OCI-LY3 (cell line): ENCODE measurements at regions not wholly inside any gene's neighbourhood (a gene's known extent, or its start where the extent isn't known, plus 50 kb on each side); places are given as distances from the start of the nearest gene placed in this dataset.

Experiments used
- H2AFZ ChIP-seq: fragments of 200-600, 300-600 bp; shearing (Covaris generic); 2 replicates; pipeline ENCODE4 v1.6.0; 2014; ENCODE audit warnings: antibody characterized with exemption, low read depth, low read length
- H3K27ac ChIP-seq: fragments of 200-600, 300-600 bp; sonication (generic); 2 replicates; pipeline ENCODE4 v1.5.1; 2014; ENCODE audit warnings: mild to moderate bottlenecking, low read length, moderate library complexity, mixed read lengths
- H3K27me3 ChIP-seq: fragments of 200-600, 300-600 bp; sonication (generic); 2 replicates; pipeline ENCODE4 v1.6.1; 2014; ENCODE audit warnings: low read depth, low read length, mixed read lengths
- H3K36me3 ChIP-seq: fragments of 200-600, 300-600 bp; sonication (generic); replicated peaks from 2 replicates; pipeline ENCODE3; 2014; ENCODE audit warnings: low read depth, low read length, mixed read lengths
- H3K4me1 ChIP-seq: fragments of 300-600, 200-600 bp; sonication (generic); 2 replicates; pipeline ENCODE4 v1.6.1; 2014; ENCODE audit warnings: low read length, mixed read lengths
- H3K4me2 ChIP-seq: fragments of 200-600, 300-600 bp; sonication (generic); 2 replicates; pipeline ENCODE4 v1.6.1; 2014; ENCODE audit warnings: low read length, mixed read lengths
- H3K4me3 ChIP-seq: fragments of 300-600, 200-600 bp; sonication (generic); 2 replicates; pipeline ENCODE4 v1.5.1; 2014; ENCODE audit warnings: antibody characterized with exemption, mild to moderate bottlenecking, low read length, moderate library complexity
- H3K79me2 ChIP-seq: fragments of 300-600, 200-600 bp; shearing (Covaris generic); 2 replicates; pipeline ENCODE4 v1.6.1; 2014; ENCODE audit warnings: mild to moderate bottlenecking, low read length, mixed read lengths
- H3K9ac ChIP-seq: fragments of 300-600, 200-600 bp; shearing (Covaris generic); 2 replicates; pipeline ENCODE4 v1.6.0; 2014; ENCODE audit warnings: mild to moderate bottlenecking, low read length, moderate library complexity
- H3K9me3 ChIP-seq: fragments of 200-600, 300-600 bp; shearing (Covaris generic); 2 replicates; pipeline ENCODE4 v1.6.1; 2014; ENCODE audit warnings: low read length, mixed read lengths; ENCODE audit not compliant: insufficient read depth
- H4K20me1 ChIP-seq: fragments of 200-600, 300-600 bp; sonication (generic); 2 replicates; pipeline ENCODE4 v1.6.1; 2016; ENCODE audit warnings: low read length, mixed read lengths; ENCODE audit not compliant: insufficient read depth
- EZH2phosphoT487 ChIP-seq: fragments of 200-600 bp; shearing (Covaris generic); IDR thresholded peaks from 2 replicates; pipeline ENCODE4 v1.6.1; 2018; ENCODE audit warnings: antibody characterized with exemption, mixed run types, low read depth
- TF ChIP-seq, protein P1 (sequence below): fragments of 200-600, 300-600 bp; sonication (generic); IDR thresholded peaks from 2 replicates; pipeline ENCODE4 v1.5.1; 2014; ENCODE audit warnings: antibody characterized with exemption, low read length, low read depth

DNA sequence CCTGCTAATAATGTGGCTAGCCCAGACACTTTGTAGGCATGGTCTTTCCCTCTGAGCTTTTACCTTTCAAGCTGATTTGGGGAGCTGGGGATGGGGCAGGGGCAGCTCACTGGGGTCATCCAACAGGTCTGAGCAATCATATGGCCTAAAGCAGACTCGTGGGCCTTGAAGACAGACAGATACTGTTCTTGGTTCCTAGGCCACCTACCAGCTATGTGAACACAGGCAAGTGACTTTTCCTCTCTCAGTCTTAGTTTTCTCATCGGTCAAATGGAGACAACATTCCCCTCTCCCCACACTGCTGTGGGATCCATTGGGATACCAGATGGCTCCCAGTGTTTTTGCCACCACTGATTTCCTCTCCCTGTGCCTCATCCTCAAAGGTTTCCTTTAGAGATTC, 181.8 kb downstream of the RRAGC start:
- H3K4me1 ChIP-seq, result no peaks in the 10 kb centered on the region
- H2AFZ ChIP-seq, result no peak overlapping the region
- no peaks in the 10 kb centered on the region for H3K27me3 ChIP-seq
- H3K36me3 ChIP-seq, result no peaks in the 10 kb centered on the region
- H4K20me1 ChIP-seq, result no peaks in the 10 kb centered on the region
- no peaks in the 10 kb centered on the region for H3K79me2 ChIP-seq
- H3K9ac ChIP-seq, result no peak overlapping the region
- no peak overlapping the region for H3K4me3 ChIP-seq
- H3K27ac ChIP-seq, result no peak overlapping the region
- TF ChIP-seq, protein P1, sequence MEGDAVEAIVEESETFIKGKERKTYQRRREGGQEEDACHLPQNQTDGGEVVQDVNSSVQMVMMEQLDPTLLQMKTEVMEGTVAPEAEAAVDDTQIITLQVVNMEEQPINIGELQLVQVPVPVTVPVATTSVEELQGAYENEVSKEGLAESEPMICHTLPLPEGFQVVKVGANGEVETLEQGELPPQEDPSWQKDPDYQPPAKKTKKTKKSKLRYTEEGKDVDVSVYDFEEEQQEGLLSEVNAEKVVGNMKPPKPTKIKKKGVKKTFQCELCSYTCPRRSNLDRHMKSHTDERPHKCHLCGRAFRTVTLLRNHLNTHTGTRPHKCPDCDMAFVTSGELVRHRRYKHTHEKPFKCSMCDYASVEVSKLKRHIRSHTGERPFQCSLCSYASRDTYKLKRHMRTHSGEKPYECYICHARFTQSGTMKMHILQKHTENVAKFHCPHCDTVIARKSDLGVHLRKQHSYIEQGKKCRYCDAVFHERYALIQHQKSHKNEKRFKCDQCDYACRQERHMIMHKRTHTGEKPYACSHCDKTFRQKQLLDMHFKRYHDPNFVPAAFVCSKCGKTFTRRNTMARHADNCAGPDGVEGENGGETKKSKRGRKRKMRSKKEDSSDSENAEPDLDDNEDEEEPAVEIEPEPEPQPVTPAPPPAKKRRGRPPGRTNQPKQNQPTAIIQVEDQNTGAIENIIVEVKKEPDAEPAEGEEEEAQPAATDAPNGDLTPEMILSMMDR, result no peak
- TF ChIP-seq EZH2phosphoT487, result no peak
- no peaks in the 10 kb centered on the region for H3K9me3 ChIP-seq
- H3K4me2 ChIP-seq, result no peak overlapping the region

DNA sequence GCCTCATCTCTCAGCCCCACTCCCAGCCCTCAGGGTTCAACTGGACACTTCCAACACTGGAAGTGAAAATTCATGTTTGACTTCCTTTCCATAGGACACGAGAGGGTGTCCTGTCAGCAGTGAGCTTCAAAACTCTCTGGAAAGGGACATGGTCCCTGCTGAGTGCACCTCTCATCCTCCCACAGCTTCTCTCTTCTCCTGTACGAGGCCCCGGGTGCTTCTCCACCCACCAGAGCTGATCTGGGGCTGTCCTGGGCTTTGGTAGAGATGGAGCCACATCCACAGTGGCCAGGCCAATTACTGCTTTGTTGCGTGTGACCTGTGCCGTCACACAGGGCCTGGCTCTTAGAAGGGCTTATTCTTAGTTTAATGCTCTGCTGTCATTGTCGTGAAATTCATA, 182.3 kb downstream of the RRAGC start:
- no peaks in the 10 kb centered on the region for H3K27me3 ChIP-seq
- no peak overlapping the region for H3K27ac ChIP-seq
- H4K20me1 ChIP-seq, result no peaks in the 10 kb centered on the region
- no peak overlapping the region for H3K9ac ChIP-seq
- H3K79me2 ChIP-seq, result no peaks in the 10 kb centered on the region
- no peak overlapping the region for H3K4me2 ChIP-seq
- H2AFZ ChIP-seq, result no peak overlapping the region
- H3K4me3 ChIP-seq, result no peak overlapping the region
- no peaks in the 10 kb centered on the region for H3K9me3 ChIP-seq
- no peak for TF ChIP-seq EZH2phosphoT487
- TF ChIP-seq, protein P1, result no peak
- no peaks in the 10 kb centered on the region for H3K4me1 ChIP-seq
- H3K36me3 ChIP-seq, result no peaks in the 10 kb centered on the region

DNA sequence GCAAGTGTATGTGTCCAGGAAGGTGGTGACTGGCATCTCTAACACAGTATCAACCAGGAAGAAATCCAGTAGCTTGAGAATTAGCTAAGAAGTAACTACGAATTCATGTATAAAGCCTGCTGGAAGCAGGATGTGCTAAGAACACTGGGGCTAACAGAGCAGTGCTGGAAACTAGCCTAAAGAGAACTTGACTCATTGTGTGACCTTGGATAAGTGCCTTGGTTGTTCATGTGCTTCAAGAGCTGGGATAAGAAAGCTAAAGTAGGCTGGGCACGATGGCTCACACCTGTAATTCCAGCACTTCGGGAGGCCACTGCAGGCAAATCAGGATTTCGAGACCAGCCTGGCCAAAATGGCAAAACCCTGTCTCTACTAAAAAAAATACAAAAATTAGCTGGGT, 186.9 kb downstream of the RRAGC start:
- H4K20me1 ChIP-seq, result no peaks in the 10 kb centered on the region
- H2AFZ ChIP-seq, result no peak overlapping the region
- H3K4me1 ChIP-seq, result no peaks in the 10 kb centered on the region
- H3K9me3 ChIP-seq, result no peaks in the 10 kb centered on the region
- TF ChIP-seq, protein P1, result no peak
- no peak for TF ChIP-seq EZH2phosphoT487
- H3K36me3 ChIP-seq, result no peaks in the 10 kb centered on the region
- no peak overlapping the region for H3K9ac ChIP-seq
- H3K27ac ChIP-seq, result no peak overlapping the region
- H3K4me3 ChIP-seq, result no peak overlapping the region
- H3K79me2 ChIP-seq, result no peaks in the 10 kb centered on the region
- no peak overlapping the region for H3K4me2 ChIP-seq
- peaks cover 21% of the 10 kb centered on the region; the same call in 1 of the 2 replicates for H3K27me3 ChIP-seq

DNA sequence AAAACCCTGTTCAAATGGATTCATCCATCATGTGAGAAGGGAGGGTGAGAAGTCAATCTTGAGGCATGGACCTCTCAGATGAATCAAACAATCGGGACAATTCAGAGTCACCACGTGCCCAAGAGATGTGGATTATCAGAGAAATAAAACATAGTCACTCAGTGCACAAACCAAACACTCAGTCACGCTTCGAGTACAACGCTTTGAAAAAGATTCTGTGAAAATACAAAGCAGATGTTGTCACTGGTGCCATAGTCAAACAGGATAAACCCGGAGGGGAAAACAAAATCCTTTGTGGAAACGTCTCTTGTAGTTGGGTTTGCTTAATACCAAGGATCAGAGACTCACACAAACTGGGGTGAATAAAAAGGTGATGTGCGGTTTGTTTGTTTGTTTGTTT, 188.4 kb downstream of the RRAGC start:
- no peaks in the 10 kb centered on the region for H3K36me3 ChIP-seq
- H3K4me3 ChIP-seq, result no peak overlapping the region
- no peaks in the 10 kb centered on the region for H4K20me1 ChIP-seq
- TF ChIP-seq, protein P1, result no peak
- TF ChIP-seq EZH2phosphoT487, result no peak
- no peak overlapping the region for H3K4me2 ChIP-seq
- no peak overlapping the region for H2AFZ ChIP-seq
- no peak overlapping the region for H3K9ac ChIP-seq
- no peak overlapping the region for H3K27ac ChIP-seq
- no peaks in the 10 kb centered on the region for H3K79me2 ChIP-seq
- no peaks in the 10 kb centered on the region for H3K9me3 ChIP-seq
- no peaks in the 10 kb centered on the region for H3K4me1 ChIP-seq
- peaks cover 21% of the 10 kb centered on the region; the same call in 1 of the 2 replicates for H3K27me3 ChIP-seq
